ENCODE measurements at regions not wholly inside any gene's neighbourhood (a gene's known extent, or its start where the extent isn't known, plus 50 kb on each side); places are given as distances from the start of the nearest gene placed in this dataset.

GRCh38 chr14:71613168-71613567, 319.1 kb upstream of the RGS6 start:
- H3K4me3 ChIP-seq (ENCODE audit: low read depth, low read length, poor library complexity, severe bottlenecking), result no peak overlapping the region
- peaks cover 4% of the 10 kb centered on the region for H3K4me1 ChIP-seq (ENCODE audit: insufficient read depth, low read length, severe bottlenecking)
- H4K20me1 ChIP-seq (ENCODE audit: insufficient read depth, low read length), result no peaks in the 10 kb centered on the region
- H3K9ac ChIP-seq (ENCODE audit: low read length), result no peak overlapping the region
- H3K9me2 ChIP-seq (ENCODE audit: low read depth, low read length), result no peaks in the 10 kb centered on the region
- no peaks in the 10 kb centered on the region for H3K9me3 ChIP-seq (ENCODE audit: low read length)
- no peaks in the 10 kb centered on the region for H3K36me3 ChIP-seq (ENCODE audit: insufficient read depth, low read length)
- no peak overlapping the region for H3K4me2 ChIP-seq (ENCODE audit: low read length)
- H3K27me3 ChIP-seq (ENCODE audit: insufficient read depth, low read length), result no peaks in the 10 kb centered on the region
- H3K27ac ChIP-seq (ENCODE audit: low read depth, low read length, poor library complexity, severe bottlenecking), result no peak overlapping the region
- H2AFZ ChIP-seq (ENCODE audit: low read length), result no peak overlapping the region
- H3K79me2 ChIP-seq (ENCODE audit: insufficient read depth, low read length), result no peaks in the 10 kb centered on the region
- TF ChIP-seq, protein P1, sequence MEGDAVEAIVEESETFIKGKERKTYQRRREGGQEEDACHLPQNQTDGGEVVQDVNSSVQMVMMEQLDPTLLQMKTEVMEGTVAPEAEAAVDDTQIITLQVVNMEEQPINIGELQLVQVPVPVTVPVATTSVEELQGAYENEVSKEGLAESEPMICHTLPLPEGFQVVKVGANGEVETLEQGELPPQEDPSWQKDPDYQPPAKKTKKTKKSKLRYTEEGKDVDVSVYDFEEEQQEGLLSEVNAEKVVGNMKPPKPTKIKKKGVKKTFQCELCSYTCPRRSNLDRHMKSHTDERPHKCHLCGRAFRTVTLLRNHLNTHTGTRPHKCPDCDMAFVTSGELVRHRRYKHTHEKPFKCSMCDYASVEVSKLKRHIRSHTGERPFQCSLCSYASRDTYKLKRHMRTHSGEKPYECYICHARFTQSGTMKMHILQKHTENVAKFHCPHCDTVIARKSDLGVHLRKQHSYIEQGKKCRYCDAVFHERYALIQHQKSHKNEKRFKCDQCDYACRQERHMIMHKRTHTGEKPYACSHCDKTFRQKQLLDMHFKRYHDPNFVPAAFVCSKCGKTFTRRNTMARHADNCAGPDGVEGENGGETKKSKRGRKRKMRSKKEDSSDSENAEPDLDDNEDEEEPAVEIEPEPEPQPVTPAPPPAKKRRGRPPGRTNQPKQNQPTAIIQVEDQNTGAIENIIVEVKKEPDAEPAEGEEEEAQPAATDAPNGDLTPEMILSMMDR (IDR thresholded peaks at IDR 0.05; ENCODE audit: low read length), result no peak
- no peak for TF ChIP-seq EZH2 (IDR thresholded peaks at IDR 0.05; ENCODE audit: borderline replicate concordance, low read length)
- H3F3A ChIP-seq (ENCODE audit: insufficient read depth, low read length), result no peaks in the 10 kb centered on the region; the same call in 1 of the 2 replicates

DNA sequence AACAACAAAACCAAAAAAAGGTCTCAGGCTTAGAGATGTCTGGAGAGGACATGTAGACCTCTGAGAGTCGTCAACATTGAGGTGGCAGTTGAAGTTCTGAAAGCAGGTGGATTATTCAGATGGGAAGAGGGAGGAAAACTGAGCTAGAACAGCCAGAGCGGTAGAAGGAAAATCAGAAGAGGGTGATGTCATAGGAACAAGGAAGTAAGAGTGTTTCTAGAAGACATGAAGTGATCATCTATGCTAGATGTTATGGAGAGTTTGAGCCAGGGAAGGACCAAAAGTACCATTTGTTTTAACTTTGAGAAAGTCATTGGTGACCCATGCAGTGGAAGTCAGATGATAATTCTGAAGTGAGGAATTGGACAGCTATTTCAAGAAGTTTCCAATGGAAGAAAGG, 316.2 kb upstream of the RGS6 start:
- Histone ChIP-seq H3K27me3 (ENCODE audit: insufficient read depth, low read length) (no peaks in the 10 kb centered on the region), H3K79me2 (ENCODE audit: insufficient read depth, low read length) (no peaks in the 10 kb centered on the region), H2AFZ (ENCODE audit: low read length) (no peak overlapping the region), H3K4me1 (ENCODE audit: insufficient read depth, low read length, severe bottlenecking) (peaks cover 6% of the 10 kb centered on the region), H3F3A (ENCODE audit: insufficient read depth, low read length) (no peaks in the 10 kb centered on the region; the same call in 1 of the 2 replicates), H3K27ac (ENCODE audit: low read depth, low read length, poor library complexity, severe bottlenecking) (no peak overlapping the region), H3K36me3 (ENCODE audit: insufficient read depth, low read length) (no peaks in the 10 kb centered on the region), H4K20me1 (ENCODE audit: insufficient read depth, low read length) (no peaks in the 10 kb centered on the region), H3K9me3 (ENCODE audit: low read length) (no peaks in the 10 kb centered on the region), H3K4me2 (ENCODE audit: low read length) (no peak overlapping the region), H3K9ac (ENCODE audit: low read length) (no peak overlapping the region), H3K4me3 (ENCODE audit: low read depth, low read length, poor library complexity, severe bottlenecking) (no peak overlapping the region), H3K9me2 (ENCODE audit: low read depth, low read length) (no peaks in the 10 kb centered on the region)
- TF ChIP-seq, protein P1 (IDR thresholded peaks at IDR 0.05; ENCODE audit: low read length), result no peak
- TF ChIP-seq EZH2 (IDR thresholded peaks at IDR 0.05; ENCODE audit: borderline replicate concordance, low read length), result no peak

DNA sequence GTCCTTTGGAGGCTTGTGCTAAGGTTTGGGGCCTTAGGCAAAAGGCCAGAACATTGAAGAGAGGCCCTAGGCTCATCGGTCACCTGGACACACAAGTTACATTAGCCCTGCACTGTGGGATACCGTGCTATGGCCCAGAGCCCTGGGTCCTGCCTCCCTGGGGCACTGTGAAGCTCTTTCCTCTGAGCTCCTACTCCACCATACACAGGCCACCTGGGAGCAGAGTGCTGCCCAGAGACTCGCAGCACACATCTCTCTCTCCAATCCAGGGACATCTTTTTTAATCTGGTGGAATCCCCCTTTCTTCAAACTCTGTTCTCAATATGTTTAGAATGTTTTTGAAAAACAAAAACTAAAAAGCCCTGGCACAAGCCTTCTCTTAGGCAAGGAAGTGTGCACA, 314.2 kb upstream of the RGS6 start:
- Histone ChIP-seq H3K9me2 (ENCODE audit: low read depth, low read length) (no peaks in the 10 kb centered on the region), H3K4me3 (ENCODE audit: low read depth, low read length, poor library complexity, severe bottlenecking) (no peak overlapping the region), H3K9ac (ENCODE audit: low read length) (no peak overlapping the region), H4K20me1 (ENCODE audit: insufficient read depth, low read length) (no peaks in the 10 kb centered on the region), H3K4me1 (ENCODE audit: insufficient read depth, low read length, severe bottlenecking) (peaks cover 6% of the 10 kb centered on the region), H3K27ac (ENCODE audit: low read depth, low read length, poor library complexity, severe bottlenecking) (no peak overlapping the region), H3K27me3 (ENCODE audit: insufficient read depth, low read length) (no peaks in the 10 kb centered on the region), H3K36me3 (ENCODE audit: insufficient read depth, low read length) (no peaks in the 10 kb centered on the region), H3K79me2 (ENCODE audit: insufficient read depth, low read length) (no peaks in the 10 kb centered on the region), H3K9me3 (ENCODE audit: low read length) (no peaks in the 10 kb centered on the region), H3F3A (ENCODE audit: insufficient read depth, low read length) (no peaks in the 10 kb centered on the region), H2AFZ (ENCODE audit: low read length) (no peak overlapping the region), H3K4me2 (ENCODE audit: low read length) (no peak overlapping the region)
- TF ChIP-seq, protein P1 (IDR thresholded peaks at IDR 0.05; ENCODE audit: low read length), result no peak
- TF ChIP-seq EZH2 (IDR thresholded peaks at IDR 0.05; ENCODE audit: borderline replicate concordance, low read length), result no peak

All from OCI-LY1 (cell line).